IMR-90 (cell line): ENCODE measurements at regions not wholly inside any gene's neighbourhood (a gene's known extent, or its start where the extent isn't known, plus 50 kb on each side); places are given as distances from the start of the nearest gene placed in this dataset.

Experiments
- ATAC-seq: fragments of 200-7000 bp; cut with Tn5 transposase; 2 replicates; pipeline ENCODE4 v1.9.1; 2020; ENCODE audit warnings: low read depth, mild to moderate bottlenecking, moderate library complexity
- BruUV-seq: library from RNA; stranded (reverse); fragments of 400-500 nt; replicated peaks from 2 replicates; lab custom pipeline; 2021; lab: Mats Ljungman, UMichigan
- CTCF ChIA-PET: fragments of 300-600 bp; formaldehyde crosslinking; extraction: SDS; loops from one replicate; lab custom pipeline; 2021; ENCODE audit warnings: antibody characterized with exemption; lab: Yijun Ruan, JAX
- POLR2A ChIA-PET: fragments of 300-600 bp; sonication (Branson Sonifier 250); formaldehyde crosslinking; loops from one replicate; lab custom pipeline; 2022; ENCODE audit warnings: antibody characterized with exemption; ENCODE audit not compliant: unreplicated experiment; lab: Charles Lee
- DNase-seq: peaks from one replicate; pipeline ENCODE4 v3.0.0; 2013
- H2AFZ ChIP-seq: replicated peaks from 2 replicates; pipeline ENCODE3; 2013; ENCODE audit warnings: low read length, mild to moderate bottlenecking; ENCODE audit not compliant: poor library complexity
- H2AK5ac ChIP-seq: 2 replicates; pipeline ENCODE4 v1.6.1; 2013; ENCODE audit warnings: low read depth, low read length, inconsistent platforms
- H2AK9ac ChIP-seq: replicated peaks from 2 replicates; pipeline ENCODE3; 2013; ENCODE audit warnings: mild to moderate bottlenecking, low read depth, low read length, moderate library complexity; ENCODE audit not compliant: poor library complexity
- H2BK120ac ChIP-seq: 2 replicates; pipeline ENCODE4 v1.6.1; 2013; ENCODE audit warnings: low read depth, low read length, inconsistent platforms
- H2BK15ac ChIP-seq: 3 replicates; pipeline ENCODE4 v1.6.1; 2013; ENCODE audit warnings: low read depth, low read length, inconsistent platforms
- H2BK20ac ChIP-seq: 2 replicates; pipeline ENCODE4 v1.6.1; 2013; ENCODE audit warnings: low read depth, mild to moderate bottlenecking, inconsistent platforms, low read length, moderate library complexity
- H2BK5ac ChIP-seq: 2 replicates; pipeline ENCODE4 v1.6.1; 2013; ENCODE audit warnings: mild to moderate bottlenecking, low read depth, low read length, inconsistent platforms; ENCODE audit not compliant: poor library complexity, severe bottlenecking
- H3K14ac ChIP-seq: replicated peaks from 2 replicates; pipeline ENCODE4 v1.6.1; 2013; ENCODE audit warnings: low read depth, low read length, inconsistent platforms
- H3K18ac ChIP-seq: 2 replicates; pipeline ENCODE4 v1.6.1; 2013; ENCODE audit warnings: low read depth, low read length, control low read depth
- H3K23ac ChIP-seq: 2 replicates; pipeline ENCODE4 v1.6.1; 2013; ENCODE audit warnings: low read depth, low read length, inconsistent platforms
- H3K27ac ChIP-seq: 2 replicates; pipeline ENCODE4 v1.5.1; 2013; ENCODE audit warnings: mild to moderate bottlenecking, control low read depth, low read length; ENCODE audit not compliant: insufficient read depth
- H3K27me3 ChIP-seq: 2 replicates; pipeline ENCODE4 v1.6.1; 2013; ENCODE audit warnings: low read length; ENCODE audit not compliant: control insufficient read depth, insufficient read depth
- H3K36me3 ChIP-seq: 2 replicates; pipeline ENCODE4 v1.6.1; 2013; ENCODE audit warnings: low read length, mixed read lengths; ENCODE audit not compliant: control insufficient read depth, insufficient read depth
- H3K4ac ChIP-seq: 2 replicates; pipeline ENCODE4 v1.6.1; 2013; ENCODE audit warnings: low read depth, low read length, inconsistent platforms
- H3K4me1 ChIP-seq: 2 replicates; pipeline ENCODE4 v1.6.1; 2013; ENCODE audit warnings: low read length, mixed read lengths; ENCODE audit not compliant: control insufficient read depth, insufficient read depth
- H3K4me2 ChIP-seq: 2 replicates; pipeline ENCODE4 v1.6.1; 2013; ENCODE audit warnings: low read depth, mild to moderate bottlenecking, control low read depth, low read length, moderate library complexity
- H3K4me3 ChIP-seq: 2 replicates; pipeline ENCODE4 v1.5.1; 2013; ENCODE audit warnings: low read depth, mild to moderate bottlenecking, control low read depth, low read length, moderate library complexity; ENCODE audit not compliant: insufficient read depth
- H3K56ac ChIP-seq: 2 replicates; pipeline ENCODE4 v1.6.1; 2013; ENCODE audit warnings: low read length, inconsistent platforms; ENCODE audit not compliant: insufficient read depth; ENCODE audit errors: extremely low read depth
- H3K79me1 ChIP-seq, 2 experiments: 2 replicates each; pipeline ENCODE4 v1.6.1; 2013; ENCODE audit warnings: low read length in 2 of 2, inconsistent platforms in 1 of 2, low read depth in 1 of 2
- H3K9ac ChIP-seq: 2 replicates; pipeline ENCODE4 v1.6.1; 2013; ENCODE audit warnings: low read depth, low read length, control low read depth
- H3K9me1 ChIP-seq: 2 replicates; pipeline ENCODE4 v1.6.1; 2013; ENCODE audit warnings: low read length, inconsistent platforms; ENCODE audit not compliant: insufficient read depth
- H3K9me3 ChIP-seq: 2 replicates; pipeline ENCODE4 v1.6.1; 2013; ENCODE audit warnings: low read length; ENCODE audit not compliant: control insufficient read depth, insufficient read depth
- H4K20me1 ChIP-seq: 2 replicates; pipeline ENCODE4 v1.6.1; 2013; ENCODE audit warnings: low read length, inconsistent platforms; ENCODE audit not compliant: insufficient read depth
- H4K5ac ChIP-seq: 2 replicates; pipeline ENCODE4 v1.6.1; 2013; ENCODE audit warnings: mild to moderate bottlenecking, low read depth, low read length, control low read depth
- H4K8ac ChIP-seq, 2 experiments: 2 replicates each; pipeline ENCODE4 v1.6.1; 2013; ENCODE audit warnings: low read depth in 2 of 2, low read length in 2 of 2, control low read depth in 1 of 2, inconsistent platforms in 1 of 2
- H4K91ac ChIP-seq: 2 replicates; pipeline ENCODE4 v1.6.1; 2013; ENCODE audit warnings: low read depth, low read length, inconsistent platforms; ENCODE audit not compliant: insufficient read depth
- POLR2A ChIP-seq: IDR thresholded peaks from 2 replicates; pipeline ENCODE4 v1.6.1; 2012; ENCODE audit warnings: mild to moderate bottlenecking, low read depth, low read length
- WGBS, 2 experiments: methylation state at CpG; one replicate each; pipeline versions ENCODE4 v1.1.5 to v1.1.7; 2013; ENCODE audit warnings: missing lambda C conversion rate in 2 of 2; ENCODE audit not compliant: insufficient read length in 1 of 2; ENCODE audit errors: extremely low coverage in 2 of 2; 5-methylcytosine and 5-hydroxymethylcytosine counted together
- dilution Hi-C: fragments of 300-500 bp; cut with HindIII; formaldehyde crosslinking; loops from one replicate; pipeline ENCODE4 v1.14.3; 2018; ENCODE audit warnings: low sequenced_read_pairs; ENCODE audit not compliant: unreplicated experiment
- in situ Hi-C: fragments of 300-500 bp; cut with MboI; formaldehyde crosslinking; loops from 3 replicates; pipeline ENCODE4 v1.14.3; 2019; ENCODE audit warnings: low sequenced_read_pairs, inconsistent platforms, mixed read lengths
- intact Hi-C: fragments of 100-400 bp; cut with micrococcal nuclease; formaldehyde crosslinking; loops from 2 replicates; pipeline ENCODE4 v1.10.0; 2022
- TF ChIP-seq, protein P1 (sequence below): conservative IDR thresholded peaks from 2 replicates; pipeline ENCODE4 v1.5.1; 2012; ENCODE audit warnings: mild to moderate bottlenecking, low read depth, low read length, improper control_type of control experiment

DNA sequence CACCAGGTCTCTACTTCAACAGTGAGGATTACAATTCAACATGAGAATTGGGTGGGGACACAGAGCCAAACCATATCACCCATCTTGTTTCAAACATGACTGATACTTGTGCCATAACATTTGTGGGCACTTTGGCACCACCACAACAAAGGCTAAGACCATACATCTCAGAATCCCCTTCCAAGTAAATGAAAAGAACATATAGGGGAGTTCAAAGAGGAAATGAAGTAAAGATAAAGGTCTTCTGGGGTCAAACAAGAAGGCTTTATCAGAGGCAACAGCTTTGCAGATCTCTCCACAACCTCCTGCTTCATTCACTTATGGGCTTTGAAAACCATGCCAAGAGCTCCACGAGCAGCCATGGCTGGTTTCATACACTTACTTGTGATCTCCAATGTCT, 122.7 kb downstream of the ANKRD50 start:
- no peak for TF ChIP-seq POLR2A
- TF ChIP-seq, protein P1, sequence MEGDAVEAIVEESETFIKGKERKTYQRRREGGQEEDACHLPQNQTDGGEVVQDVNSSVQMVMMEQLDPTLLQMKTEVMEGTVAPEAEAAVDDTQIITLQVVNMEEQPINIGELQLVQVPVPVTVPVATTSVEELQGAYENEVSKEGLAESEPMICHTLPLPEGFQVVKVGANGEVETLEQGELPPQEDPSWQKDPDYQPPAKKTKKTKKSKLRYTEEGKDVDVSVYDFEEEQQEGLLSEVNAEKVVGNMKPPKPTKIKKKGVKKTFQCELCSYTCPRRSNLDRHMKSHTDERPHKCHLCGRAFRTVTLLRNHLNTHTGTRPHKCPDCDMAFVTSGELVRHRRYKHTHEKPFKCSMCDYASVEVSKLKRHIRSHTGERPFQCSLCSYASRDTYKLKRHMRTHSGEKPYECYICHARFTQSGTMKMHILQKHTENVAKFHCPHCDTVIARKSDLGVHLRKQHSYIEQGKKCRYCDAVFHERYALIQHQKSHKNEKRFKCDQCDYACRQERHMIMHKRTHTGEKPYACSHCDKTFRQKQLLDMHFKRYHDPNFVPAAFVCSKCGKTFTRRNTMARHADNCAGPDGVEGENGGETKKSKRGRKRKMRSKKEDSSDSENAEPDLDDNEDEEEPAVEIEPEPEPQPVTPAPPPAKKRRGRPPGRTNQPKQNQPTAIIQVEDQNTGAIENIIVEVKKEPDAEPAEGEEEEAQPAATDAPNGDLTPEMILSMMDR: no peak
- Histone ChIP-seq H3K79me1 (no peaks in the 10 kb centered on the region), H3K4me2 (no peak overlapping the region), H2BK20ac (no peak overlapping the region), H2BK15ac (no peak overlapping the region), H3K56ac (no peak overlapping the region), H3K14ac (no peak overlapping the region), H4K8ac (no peak overlapping the region), H3K4me1 (no peaks in the 10 kb centered on the region), H2BK5ac (no peak overlapping the region), H3K27me3 (no peaks in the 10 kb centered on the region), H2AFZ (no peak overlapping the region), H3K9ac (no peak overlapping the region), H4K20me1 (no peaks in the 10 kb centered on the region), H3K27ac (no peak overlapping the region), H4K5ac (no peak overlapping the region), H2AK9ac (no peak overlapping the region), H3K36me3 (no peaks in the 10 kb centered on the region), H3K9me1 (no peaks in the 10 kb centered on the region), H4K91ac (no peak overlapping the region), H3K4ac (no peak overlapping the region), H3K9me3 (no peaks in the 10 kb centered on the region), H2BK120ac (no peak overlapping the region), H3K4me3 (no peak overlapping the region), H2AK5ac (no peak overlapping the region), H3K23ac (no peak overlapping the region), H3K18ac (no peak overlapping the region)
- intact Hi-C loops (no loop called here), in situ Hi-C loops (no loop called here), dilution Hi-C loops (no loop called here)
- WGBS, 2 experiments: no CpG with 5 or more reads among the region's 1 CpG
- BruUV-seq: no TSS peak
- CTCF ChIA-PET: interaction anchor here (0.5 kb wide), 1 partner anchor 8 kb away, joined by 9 read pairs; no protein-coding TSS in a partner anchor
- DNase-seq (no peak), ATAC-seq (no peak)
- POLR2A ChIA-PET: no interaction called here
